H1 (cell line): ENCODE measurements at regions not wholly inside any gene's neighbourhood (a gene's known extent, or its start where the extent isn't known, plus 50 kb on each side); places are given as distances from the start of the nearest gene placed in this dataset.

Source experiments
- CTCF ChIA-PET: fragments of 300-600 bp; sonication (Branson Sonifier 250); formaldehyde crosslinking; loops from one replicate; lab custom pipeline; 2021; ENCODE audit not compliant: partially characterized antibody; lab: Charles Lee
- POLR2A ChIA-PET: fragments of 300-600 bp; sonication (Branson Sonifier 250); formaldehyde crosslinking; loops from one replicate; lab custom pipeline; 2021; ENCODE audit warnings: inconsistent platforms; ENCODE audit not compliant: partially characterized antibody; lab: Charles Lee
- DNase-seq, 2 experiments: peaks; one replicate each; pipeline versions ENCODE4 v3.0.0 to v3.0.0-alpha.2; 2010 to 2022; ENCODE audit warnings: low spot score in 2 of 2, low read depth in 1 of 2, mixed read lengths in 1 of 2
- FAIRE-seq: peaks from 2 replicates; lab custom pipeline; 2011; peaks lifted over from hg19 to GRCh38; lab: Jason Lieb, UNC
- H2AFZ ChIP-seq: 2 replicates; pipeline ENCODE4 v1.8.1; 2012; ENCODE audit warnings: low read length, inconsistent platforms
- H2AK5ac ChIP-seq: 2 replicates; pipeline ENCODE4 v1.6.1; 2013; ENCODE audit warnings: low read depth, low read length
- H2BK120ac ChIP-seq: replicated peaks from 2 replicates; pipeline ENCODE3; 2013; ENCODE audit warnings: low read depth, low read length, inconsistent platforms
- H2BK12ac ChIP-seq: 2 replicates; pipeline ENCODE4 v1.6.1; 2013; ENCODE audit warnings: low read depth, low read length
- H2BK15ac ChIP-seq: 2 replicates; pipeline ENCODE4 v1.6.1; 2013; ENCODE audit warnings: low read length
- H2BK20ac ChIP-seq: 2 replicates; pipeline ENCODE4 v1.6.1; 2013; ENCODE audit warnings: low read length
- H2BK5ac ChIP-seq: 2 replicates; pipeline ENCODE4 v1.6.1; 2013; ENCODE audit warnings: low read depth, low read length
- H3K14ac ChIP-seq: 2 replicates; pipeline ENCODE4 v1.6.1; 2013; ENCODE audit warnings: inconsistent platforms; ENCODE audit not compliant: insufficient read length
- H3K18ac ChIP-seq: 2 replicates; pipeline ENCODE4 v1.6.1; 2013; ENCODE audit warnings: low read length; ENCODE audit errors: extremely low read depth
- H3K23ac ChIP-seq: 2 replicates; pipeline ENCODE4 v1.6.1; 2013; ENCODE audit warnings: inconsistent platforms; ENCODE audit not compliant: insufficient read length
- H3K23me2 ChIP-seq: 2 replicates; pipeline ENCODE4 v1.6.1; 2013; ENCODE audit warnings: low read depth, low read length
- H3K27ac ChIP-seq: 2 replicates; pipeline ENCODE4 v1.6.1; 2011; ENCODE audit warnings: low read depth, low read length, inconsistent platforms
- H3K27me3 ChIP-seq, 4 experiments: replicated peaks in 1 of 4; 1 replicate in 1 of 4; 2 replicates in 3 of 4; pipeline versions ENCODE4 v1.6.1 to v1.8.1; 2011 to 2013; ENCODE audit warnings: low read length in 3 of 4, mild to moderate bottlenecking in 3 of 4, inconsistent platforms in 2 of 4, mixed read lengths in 2 of 4, moderate library complexity in 1 of 4; ENCODE audit not compliant: control insufficient read depth in 3 of 4, insufficient read depth in 3 of 4; ENCODE audit errors: extremely low read depth in 1 of 4
- H3K36me3 ChIP-seq, 4 experiments: 2 replicates each; pipeline versions ENCODE4 v1.6.1 to v1.8.1; 2011 to 2013; ENCODE audit warnings: mild to moderate bottlenecking in 4 of 4, low read length in 3 of 4, moderate library complexity in 2 of 4, control low read depth in 1 of 4, inconsistent platforms in 1 of 4; ENCODE audit not compliant: insufficient read depth in 4 of 4, control insufficient read depth in 2 of 4
- H3K4ac ChIP-seq: replicated peaks from 2 replicates; pipeline ENCODE3; 2013; ENCODE audit warnings: low read length, low read depth, mixed read lengths, inconsistent platforms; ENCODE audit not compliant: insufficient read length
- H3K4me1 ChIP-seq, 4 experiments: replicated peaks in 1 of 4; 1 replicate in 1 of 4; 2 replicates in 3 of 4; pipeline versions ENCODE4 v1.6.1 to v1.8.1; 2011 to 2013; ENCODE audit warnings: low read length in 3 of 4, inconsistent platforms in 2 of 4, mixed read lengths in 1 of 4; ENCODE audit not compliant: insufficient read depth in 4 of 4, control insufficient read depth in 3 of 4
- H3K4me2 ChIP-seq, 2 experiments: 2 replicates each; pipeline versions ENCODE4 v1.6.1 to v1.8.1; 2011 to 2013; ENCODE audit warnings: low read depth in 2 of 2, low read length in 2 of 2, control low read depth in 1 of 2, inconsistent platforms in 1 of 2, mild to moderate bottlenecking in 1 of 2; ENCODE audit not compliant: insufficient read depth in 1 of 2
- H3K4me3 ChIP-seq, 4 experiments: fragments of 200-600, 300-600 bp in 1 of 4; sonication (generic), shearing (Covaris generic), sonication (Bioruptor Twin) in 1 of 4; 2 replicates each; pipeline versions ENCODE4 v1.5.1 to v1.8.1; 2011 to 2016; ENCODE audit warnings: low read length in 4 of 4, low read depth in 3 of 4, control low read depth in 2 of 4, inconsistent platforms in 2 of 4, mild to moderate bottlenecking in 2 of 4, mixed read lengths in 1 of 4, moderate library complexity in 1 of 4; ENCODE audit not compliant: insufficient read depth in 2 of 4; ENCODE audit errors: extremely low read depth in 1 of 4
- H3K56ac ChIP-seq: replicated peaks from 2 replicates; pipeline ENCODE3; 2013; ENCODE audit warnings: low read depth, mild to moderate bottlenecking, mixed read lengths, low read length, inconsistent platforms; ENCODE audit not compliant: insufficient read length
- H3K79me1 ChIP-seq: 2 replicates; pipeline ENCODE4 v1.6.1; 2013; ENCODE audit warnings: low read depth, low read length, control low read depth
- H3K79me2 ChIP-seq, 2 experiments: 2 replicates each; pipeline versions ENCODE4 v1.6.1 to v1.8.1; 2012 to 2013; ENCODE audit warnings: low read length in 2 of 2, mild to moderate bottlenecking in 2 of 2, inconsistent platforms in 1 of 2; ENCODE audit not compliant: insufficient read depth in 2 of 2, control insufficient read depth in 1 of 2
- H3K9ac ChIP-seq, 4 experiments: replicated peaks in 1 of 4; 1 replicate in 1 of 4; 2 replicates in 3 of 4; pipeline versions ENCODE4 v1.6.1 to v1.8.1; 2011 to 2013; ENCODE audit warnings: low read depth in 3 of 4, low read length in 3 of 4, control low read depth in 2 of 4, mild to moderate bottlenecking in 2 of 4, moderate library complexity in 2 of 4, inconsistent platforms in 1 of 4; ENCODE audit errors: extremely low read depth in 1 of 4
- H3K9me3 ChIP-seq, 2 experiments: 2 replicates each; pipeline versions ENCODE4 v1.6.1 to v1.8.1; 2012 to 2013; ENCODE audit warnings: mild to moderate bottlenecking in 2 of 2, moderate library complexity in 2 of 2, control low read depth in 1 of 2, inconsistent platforms in 1 of 2, low read depth in 1 of 2, low read length in 1 of 2, mixed read lengths in 1 of 2; ENCODE audit not compliant: insufficient read depth in 2 of 2
- H4K20me1 ChIP-seq, 2 experiments: replicated peaks in 1 of 2; 2 replicates each; pipeline versions ENCODE3 to v1.8.1; 2011 to 2013; ENCODE audit warnings: inconsistent platforms in 2 of 2, low read length in 2 of 2, mild to moderate bottlenecking in 1 of 2; ENCODE audit not compliant: insufficient read depth in 2 of 2, control insufficient read depth in 1 of 2
- H4K5ac ChIP-seq: 2 replicates; pipeline ENCODE4 v1.6.1; 2013; ENCODE audit warnings: low read length, low read depth, mixed read lengths, inconsistent platforms; ENCODE audit not compliant: insufficient read length
- H4K8ac ChIP-seq: 2 replicates; pipeline ENCODE4 v1.8.0; 2013; ENCODE audit warnings: mild to moderate bottlenecking, moderate library complexity, low read length, inconsistent platforms; ENCODE audit not compliant: insufficient read depth; ENCODE audit errors: extremely low read depth
- H4K91ac ChIP-seq: replicated peaks from 2 replicates; pipeline ENCODE3; 2013; ENCODE audit warnings: low read length, mixed read lengths, inconsistent platforms; ENCODE audit not compliant: insufficient read length
- BRCA1 ChIP-seq: IDR thresholded peaks from 2 replicates; pipeline ENCODE4 v1.6.1; 2012; ENCODE audit warnings: low read depth, low read length, improper control_type of control experiment
- CBX8 ChIP-seq: fragments of 300-800, 300-1000 bp; sonication (generic); IDR thresholded peaks from 2 replicates; pipeline ENCODE4 v1.7.1; 2016; ENCODE audit warnings: low read depth, low read length, borderline replicate concordance
- CEBPB ChIP-seq: IDR thresholded peaks from 2 replicates; pipeline ENCODE4 v1.6.1; 2012; ENCODE audit warnings: low read depth, low read length
- CHD1 ChIP-seq: IDR thresholded peaks from 2 replicates; pipeline ENCODE4 v1.6.1; 2012; ENCODE audit warnings: low read depth, low read length, improper control_type of control experiment
- CHD2 ChIP-seq: IDR thresholded peaks from 2 replicates; pipeline ENCODE4 v1.6.1; 2012; ENCODE audit warnings: low read length, improper control_type of control experiment
- JUN ChIP-seq: IDR thresholded peaks from 2 replicates; pipeline ENCODE4 v1.6.1; 2011; ENCODE audit warnings: low read depth, mild to moderate bottlenecking, improper control_type of control experiment, low read length
- KDM5A ChIP-seq: fragments of 200-600 bp; IDR thresholded peaks from 2 replicates; pipeline ENCODE4 v1.7.1; 2012; ENCODE audit warnings: mild to moderate bottlenecking, low read length, inconsistent platforms, mixed read lengths
- MAFK ChIP-seq: IDR thresholded peaks from 2 replicates; pipeline ENCODE4 v1.6.1; 2012; ENCODE audit warnings: low read depth, mild to moderate bottlenecking, improper control_type of control experiment, low read length
- NANOG ChIP-seq: IDR thresholded peaks from 2 replicates; pipeline ENCODE4 v1.6.1; 2011; ENCODE audit warnings: low read length, low read depth, mild to moderate bottlenecking, inconsistent platforms; ENCODE audit not compliant: insufficient read depth, poor library complexity, severe bottlenecking
- NRF1 ChIP-seq: IDR thresholded peaks from 2 replicates; pipeline ENCODE4 v1.6.1; 2011; ENCODE audit warnings: mild to moderate bottlenecking, low read depth, low read length, improper control_type of control experiment
- RAD21 ChIP-seq, 2 experiments: IDR thresholded peaks in 1 of 2; conservative IDR thresholded peaks in 1 of 2; 2 replicates each; pipeline ENCODE4 v1.6.1; 2011; ENCODE audit warnings: low read depth in 2 of 2, low read length in 2 of 2, improper control_type of control experiment in 1 of 2, inconsistent platforms in 1 of 2, mild to moderate bottlenecking in 1 of 2, moderate library complexity in 1 of 2
- RBBP5 ChIP-seq: IDR thresholded peaks from 2 replicates; pipeline ENCODE4 v1.7.1; 2012; ENCODE audit warnings: low read depth, mild to moderate bottlenecking, inconsistent platforms, low read length, moderate library complexity, borderline replicate concordance
- TAF1 ChIP-seq: IDR thresholded peaks from 2 replicates; pipeline ENCODE4 v1.6.1; 2011; ENCODE audit warnings: mild to moderate bottlenecking, low read depth, low read length
- TBP ChIP-seq: IDR thresholded peaks from 2 replicates; pipeline ENCODE4 v1.6.1; 2011; ENCODE audit warnings: low read depth, low read length, improper control_type of control experiment
- WGBS, 2 experiments: shearing (Covaris generic) in 1 of 2; methylation state at CpG; one replicate each; pipeline versions ENCODE4 v1.1.6 to v1.1.7; 2013 to 2015; ENCODE audit warnings: low lambda C conversion rate in 2 of 2, mixed read lengths in 2 of 2, inconsistent platforms in 1 of 2, low coverage in 1 of 2, missing lambda C conversion rate in 1 of 2; ENCODE audit not compliant: insufficient replicate concordance in 2 of 2, insufficient coverage in 1 of 2, insufficient read length in 1 of 2; ENCODE audit errors: extremely low coverage in 1 of 2, missing lambda C conversion rate in 1 of 2; 5-methylcytosine and 5-hydroxymethylcytosine counted together
- TF ChIP-seq, protein P1 (sequence below): IDR thresholded peaks from 2 replicates; pipeline ENCODE4 v1.6.1; 2011; ENCODE audit warnings: low read length, improper control_type of control experiment

DNA sequence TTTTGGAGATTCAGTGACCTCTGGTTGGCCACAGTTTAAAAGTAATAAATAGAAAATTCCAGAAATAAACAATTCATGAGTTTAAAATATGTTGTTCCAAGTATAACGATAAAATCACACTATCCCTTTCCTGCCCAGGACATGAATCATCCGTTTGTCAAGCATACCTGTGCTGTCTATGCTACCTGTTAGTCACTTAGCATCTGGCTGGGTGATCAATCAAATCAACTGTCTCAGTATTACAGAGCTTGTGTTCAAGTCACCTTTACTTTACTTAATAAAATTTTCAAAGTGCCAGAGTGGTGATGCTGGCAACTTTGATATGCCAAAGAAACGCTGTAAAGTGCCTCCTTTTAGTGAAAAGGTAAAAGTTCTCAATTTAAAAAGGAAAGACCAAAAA is 979.5 kb upstream of the NDST4 start:
- Histone ChIP-seq H3K23ac (no peak overlapping the region), H4K8ac (no peak overlapping the region), H3K18ac (no peak overlapping the region), H3K27me3 (no peaks in the 10 kb centered on the region), H3K9me3 (peaks cover 13% of the 10 kb centered on the region in 2 experiments), H3K14ac (no peak overlapping the region), H3K23me2 (no peaks in the 10 kb centered on the region), H3K56ac (no peak overlapping the region), H2BK12ac (no peak overlapping the region), H4K20me1 (no peaks in the 10 kb centered on the region), H2BK15ac (no peak overlapping the region), H3K4me3 (no peak overlapping the region), H2BK120ac (no peak overlapping the region), H2BK20ac (no peak overlapping the region), H3K9ac (no peak overlapping the region), H3K79me1 (no peaks in the 10 kb centered on the region), H2AK5ac (no peak overlapping the region), H3K4ac (no peak overlapping the region), H3K36me3 (peaks cover 0 to 7% (median 0%) of the 10 kb centered on the region in 4 experiments; a peak in 2 of 8 replicates), H3K4me1 (no peaks in the 10 kb centered on the region), H3K4me2 (no peak overlapping the region), H4K91ac (no peak overlapping the region), H3K27ac (no peak overlapping the region), H4K5ac (no peak overlapping the region), H2AFZ (no peak overlapping the region), H2BK5ac (no peak overlapping the region), H3K79me2 (no peaks in the 10 kb centered on the region)
- WGBS, 2 experiments: 91% methylated on average over 3 of the region's 3 CpGs; no CpG with 5 or more reads in 1 of the 2 experiments
- CTCF ChIA-PET: interaction anchor here (1.8 kb wide), 1 partner anchor 27 kb away, joined by 4 read pairs; no protein-coding TSS in a partner anchor
- POLR2A ChIA-PET: no interaction called here
- FAIRE-seq (no peak), DNase-seq (no peak)
- no peak for TF ChIP-seq TAF1
- no peak for TF ChIP-seq NANOG
- no peak for TF ChIP-seq CHD2
- no peak for TF ChIP-seq CEBPB
- no peak for TF ChIP-seq KDM5A
- TF ChIP-seq, protein P1, sequence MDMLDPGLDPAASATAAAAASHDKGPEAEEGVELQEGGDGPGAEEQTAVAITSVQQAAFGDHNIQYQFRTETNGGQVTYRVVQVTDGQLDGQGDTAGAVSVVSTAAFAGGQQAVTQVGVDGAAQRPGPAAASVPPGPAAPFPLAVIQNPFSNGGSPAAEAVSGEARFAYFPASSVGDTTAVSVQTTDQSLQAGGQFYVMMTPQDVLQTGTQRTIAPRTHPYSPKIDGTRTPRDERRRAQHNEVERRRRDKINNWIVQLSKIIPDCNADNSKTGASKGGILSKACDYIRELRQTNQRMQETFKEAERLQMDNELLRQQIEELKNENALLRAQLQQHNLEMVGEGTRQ: no peak
- no peak for TF ChIP-seq TBP
- TF ChIP-seq MAFK: no peak
- no peak for TF ChIP-seq CBX8
- no peak for TF ChIP-seq BRCA1
- no peak for TF ChIP-seq JUN
- no peak for TF ChIP-seq RAD21 (IDR thresholded peaks at IDR 0.05 in 1 of 2, conservative IDR thresholded peaks at IDR 0.05 in 1 of 2; ENCODE audit: low read depth in 2 of 2, low read length in 2 of 2)
- TF ChIP-seq NRF1: no peak
- no peak for TF ChIP-seq RBBP5
- no peak for TF ChIP-seq CHD1
